Adipocyte (in vitro differentiated cells): ENCODE measurements at regions not wholly inside any gene's neighbourhood (a gene's known extent, or its start where the extent isn't known, plus 50 kb on each side); places are given as distances from the start of the nearest gene placed in this dataset.

Experiments
- DNase-seq: peaks from one replicate; pipeline ENCODE4 v3.0.0-alpha.2; 2015; ENCODE audit warnings: low read depth
- H3K27me3 ChIP-seq: replicated peaks from 2 replicates; pipeline ENCODE4 v1.7.0; 2013; ENCODE audit warnings: mild to moderate bottlenecking, low read length, moderate library complexity; ENCODE audit not compliant: control insufficient read depth, insufficient read depth
- H3K36me3 ChIP-seq: 2 replicates; pipeline ENCODE4 v1.7.0; 2013; ENCODE audit warnings: low read length, mild to moderate bottlenecking, moderate library complexity; ENCODE audit not compliant: control insufficient read depth, insufficient read depth, severe bottlenecking
- H3K4me1 ChIP-seq: 2 replicates; pipeline ENCODE4 v1.7.0; 2013; ENCODE audit warnings: mild to moderate bottlenecking, low read length, moderate library complexity; ENCODE audit not compliant: control insufficient read depth, insufficient read depth
- H3K4me3 ChIP-seq: 2 replicates; pipeline ENCODE4 v1.7.0; 2013; ENCODE audit warnings: mild to moderate bottlenecking, low read length, moderate library complexity
- H3K9ac ChIP-seq: 2 replicates; pipeline ENCODE4 v1.7.0; 2013; ENCODE audit warnings: mild to moderate bottlenecking, low read length, moderate library complexity
- H3K9me3 ChIP-seq: 2 replicates; pipeline ENCODE4 v1.7.0; 2013; ENCODE audit warnings: mild to moderate bottlenecking, low read length, moderate library complexity; ENCODE audit not compliant: control insufficient read depth

GRCh38 chr11:69411257-69411924, 70.1 kb upstream of the LINC01488 start:
- H3K9me3 ChIP-seq = no peaks in the 10 kb centered on the region
- no peak overlapping the region for H3K4me3 ChIP-seq
- H3K4me1 ChIP-seq = no peaks in the 10 kb centered on the region
- no peaks in the 10 kb centered on the region for H3K36me3 ChIP-seq
- peaks cover 3% of the 10 kb centered on the region for H3K27me3 ChIP-seq
- H3K9ac ChIP-seq = no peak overlapping the region
- no peak for DNase-seq

- no peaks in the 10 kb centered on the region for H3K36me3 ChIP-seq
- no peaks in the 10 kb centered on the region for H3K9me3 ChIP-seq
- no peak overlapping the region for H3K4me3 ChIP-seq
- peaks cover 6% of the 10 kb centered on the region for H3K27me3 ChIP-seq
- no peak overlapping the region for H3K9ac ChIP-seq
- DNase-seq = no peak
- no peaks in the 10 kb centered on the region for H3K4me1 ChIP-seq
These were observed 68.3 kb upstream of the LINC01488 start for GRCh38 chr11:69413015-69413801.

- H3K27me3 ChIP-seq = peaks cover 6% of the 10 kb centered on the region
- H3K9ac ChIP-seq = no peak overlapping the region
- H3K36me3 ChIP-seq = no peaks in the 10 kb centered on the region
- no peak overlapping the region for H3K4me3 ChIP-seq
- no peak for DNase-seq
- no peaks in the 10 kb centered on the region for H3K4me1 ChIP-seq
- H3K9me3 ChIP-seq = no peaks in the 10 kb centered on the region
These were observed 67.5 kb upstream of the LINC01488 start for GRCh38 chr11:69413993-69414392.

DNA sequence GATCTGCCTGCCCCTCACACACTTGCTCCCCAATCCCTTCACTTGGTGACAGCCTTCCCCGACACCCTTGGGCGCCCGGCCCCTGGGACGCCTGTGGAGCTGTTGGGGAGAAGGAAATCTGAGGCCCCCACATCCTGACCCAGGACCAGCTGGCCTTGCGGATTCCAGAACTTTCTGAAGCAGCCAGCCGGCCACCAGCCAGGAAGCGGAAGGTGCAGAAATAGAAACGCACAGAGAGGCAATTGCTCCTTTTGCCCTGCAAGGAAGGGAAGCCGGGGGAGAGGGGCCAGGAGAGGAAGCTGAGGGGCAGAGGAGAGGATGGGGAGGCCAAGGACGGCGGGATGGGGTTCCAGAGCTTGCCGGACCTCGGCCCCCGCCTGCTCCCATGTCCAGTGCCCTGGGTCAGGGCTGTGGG, 66.7 kb upstream of the LINC01488 start:
- H3K27me3 ChIP-seq = peaks cover 6% of the 10 kb centered on the region
- no peak overlapping the region for H3K4me3 ChIP-seq
- no peak overlapping the region for H3K9ac ChIP-seq
- DNase-seq = no peak
- H3K36me3 ChIP-seq = no peaks in the 10 kb centered on the region
- H3K4me1 ChIP-seq = no peaks in the 10 kb centered on the region
- no peaks in the 10 kb centered on the region for H3K9me3 ChIP-seq

DNA sequence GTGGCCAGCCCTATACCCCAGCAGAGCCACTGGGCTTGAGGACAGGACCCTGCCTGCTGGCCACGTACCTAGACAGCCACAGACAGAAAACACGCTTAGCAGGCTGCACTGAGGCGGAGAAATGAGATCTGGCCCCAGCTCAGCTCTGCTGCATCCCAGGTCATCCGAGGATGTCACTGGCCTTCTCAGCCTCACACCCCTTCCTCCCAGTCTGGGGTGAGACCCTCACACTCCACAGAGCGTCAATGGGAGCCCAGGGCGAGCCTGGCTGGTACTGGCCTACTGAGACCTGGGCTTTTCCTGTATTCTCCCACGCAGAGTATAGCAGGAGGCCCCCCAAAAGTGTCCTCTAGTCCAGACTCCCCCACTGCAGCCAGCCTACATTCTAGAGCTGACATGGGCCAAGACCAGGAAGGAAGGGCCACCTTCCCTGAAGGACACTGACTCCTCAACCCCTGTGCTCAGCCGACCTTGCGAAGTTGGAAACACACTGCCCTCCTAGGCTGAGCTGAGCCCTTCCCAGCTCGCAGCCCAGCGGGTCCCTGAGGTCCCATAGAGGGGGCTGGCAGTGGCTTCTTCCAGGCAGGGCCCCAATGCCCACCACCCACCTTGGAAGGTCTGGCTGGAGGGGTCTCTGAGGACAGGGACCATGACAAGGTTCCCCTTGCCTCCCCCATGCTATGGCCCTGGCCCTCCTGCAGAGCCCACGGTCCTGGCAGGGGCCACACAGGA, 65.9 kb upstream of the LINC01488 start:
- no peaks in the 10 kb centered on the region for H3K36me3 ChIP-seq

DNA sequence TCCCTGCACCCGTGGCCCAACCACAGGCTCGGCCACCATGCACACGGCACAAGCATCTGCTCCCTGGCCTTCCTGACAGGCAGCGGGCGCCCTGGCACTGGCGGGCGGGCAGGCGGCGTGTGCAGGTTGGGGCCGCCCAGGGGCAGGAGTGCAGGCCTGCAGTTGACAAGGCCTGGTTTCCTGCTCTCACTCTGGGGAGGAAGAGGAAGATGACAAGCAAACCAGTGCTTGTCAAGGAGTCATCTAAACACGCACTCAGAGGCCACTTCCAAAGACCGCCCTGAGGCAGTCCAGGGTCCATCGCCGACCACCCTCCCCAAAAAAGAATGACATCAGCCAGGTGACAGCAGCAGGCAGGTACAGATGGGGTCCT, 65.3 kb upstream of the LINC01488 start:
- no peak overlapping the region for H3K9ac ChIP-seq
- H3K27me3 ChIP-seq = peaks cover 6% of the 10 kb centered on the region
- H3K4me1 ChIP-seq = peaks cover 9% of the 10 kb centered on the region
- no peaks in the 10 kb centered on the region for H3K9me3 ChIP-seq
- H3K4me3 ChIP-seq = no peak overlapping the region
- H3K36me3 ChIP-seq = no peaks in the 10 kb centered on the region
- DNase-seq = no peak

More for the DNA sequence above, 65.9 kb upstream of the LINC01488 start:
- Histone ChIP-seq H3K4me3 (no peak overlapping the region), H3K27me3 (peaks cover 6% of the 10 kb centered on the region), H3K4me1 (peaks cover 6% of the 10 kb centered on the region), H3K9me3 (no peaks in the 10 kb centered on the region), H3K9ac (no peak overlapping the region)
- no peak for DNase-seq

GRCh38 chr11:69416762-69417698, 64.4 kb upstream of the LINC01488 start:
- no peaks in the 10 kb centered on the region for H3K9me3 ChIP-seq
- DNase-seq = no peak
- no peaks in the 10 kb centered on the region for H3K36me3 ChIP-seq
- peaks cover 6% of the 10 kb centered on the region for H3K27me3 ChIP-seq
- no peak overlapping the region for H3K9ac ChIP-seq
- H3K4me1 ChIP-seq = peaks cover 9% of the 10 kb centered on the region
- no peak overlapping the region for H3K4me3 ChIP-seq

- Histone ChIP-seq H3K9ac (no peak overlapping the region), H3K4me1 (peaks cover 9% of the 10 kb centered on the region), H3K4me3 (no peak overlapping the region), H3K36me3 (no peaks in the 10 kb centered on the region), H3K9me3 (no peaks in the 10 kb centered on the region), H3K27me3 (peaks cover 6% of the 10 kb centered on the region)
- DNase-seq = no peak
These were observed 63.8 kb upstream of the LINC01488 start for GRCh38 chr11:69417699-69418085.

GRCh38 chr11:69418576-69419296, 62.7 kb upstream of the LINC01488 start:
- DNase-seq = no peak
- H3K4me3 ChIP-seq = no peak overlapping the region
- no peaks in the 10 kb centered on the region for H3K36me3 ChIP-seq
- peaks cover 9% of the 10 kb centered on the region for H3K4me1 ChIP-seq
- H3K9me3 ChIP-seq = no peaks in the 10 kb centered on the region
- no peak overlapping the region for H3K9ac ChIP-seq
- peaks cover 6% of the 10 kb centered on the region for H3K27me3 ChIP-seq

DNA sequence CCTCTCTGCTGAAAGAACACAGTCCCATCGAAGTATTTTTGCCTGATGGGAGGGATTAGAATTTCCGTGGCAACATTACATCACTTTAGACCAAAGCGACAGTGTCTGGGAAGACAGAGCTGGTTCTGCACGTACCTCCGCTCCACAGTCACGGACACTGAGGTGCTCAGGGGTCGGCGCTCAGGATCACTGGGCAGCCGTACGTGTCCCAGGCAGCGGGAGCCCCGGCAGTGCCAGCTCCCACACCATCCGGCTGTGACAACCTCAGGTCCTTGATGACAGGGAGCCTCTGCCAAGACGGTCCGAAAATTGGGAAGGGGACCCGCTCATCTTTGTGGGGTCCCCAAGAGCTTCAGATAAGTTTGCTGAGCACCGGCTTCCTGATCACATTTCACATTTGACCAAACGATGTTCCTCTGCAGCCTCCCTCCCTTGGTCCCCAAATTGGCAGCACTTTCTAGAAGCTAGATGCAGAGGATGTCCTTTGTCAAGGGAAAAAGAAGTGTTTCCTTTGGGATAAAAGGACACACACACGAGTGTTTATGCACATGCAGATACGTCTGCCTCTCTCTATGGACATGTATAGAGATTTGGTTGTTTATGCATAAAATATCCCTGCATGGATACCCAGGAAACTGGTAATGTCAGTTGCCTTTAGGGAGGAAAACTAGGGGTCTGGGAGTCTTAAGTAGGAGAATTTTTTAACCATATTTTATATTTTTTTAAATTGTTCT, 61.6 kb upstream of the LINC01488 start:
- Histone ChIP-seq H3K27me3 (peaks cover 3% of the 10 kb centered on the region), H3K36me3 (no peaks in the 10 kb centered on the region), H3K4me3 (no peak overlapping the region), H3K4me1 (peaks cover 9% of the 10 kb centered on the region), H3K9ac (no peak overlapping the region), H3K9me3 (peaks cover 7% of the 10 kb centered on the region)
- DNase-seq = no peak
